ENCODE measurements at regions not wholly inside any gene's neighbourhood (a gene's known extent, or its start where the extent isn't known, plus 50 kb on each side); places are given as distances from the start of the nearest gene placed in this dataset.
"Not testable (repeated sequence)": the region's sequence is repeated elsewhere in the genome, so short reads cannot be mapped to it uniquely, and the experiment has no call there.

DNA sequence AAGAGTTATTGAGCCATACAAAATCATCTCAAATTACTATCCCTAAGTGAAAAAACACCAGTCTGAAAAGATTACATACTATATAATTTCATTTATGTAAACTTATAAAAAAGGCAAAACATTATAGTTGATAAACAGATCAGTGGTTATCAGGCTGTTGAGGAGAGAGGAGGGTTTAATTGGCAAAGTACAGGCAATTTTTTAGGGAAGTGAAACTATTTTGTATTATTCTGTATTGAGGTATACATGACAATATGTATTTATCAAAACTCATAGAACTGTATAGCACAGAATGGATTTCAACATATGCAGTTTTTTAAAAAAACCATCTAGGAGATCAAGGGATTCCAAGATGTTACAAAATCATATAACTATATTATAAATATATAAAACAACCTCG lies 403.7 kb downstream of the LTN1 start:
- Mint-ChIP-seq H3K4me1 (ENCODE audit: low read depth) (no peaks in the 10 kb centered on the region), H3K4me3 (no peak overlapping the region), H3K27me3 (ENCODE audit: low read depth) (no peaks in the 10 kb centered on the region), H3K9me3 (no peaks in the 10 kb centered on the region), H3K36me3 (ENCODE audit: low read depth) (no peaks in the 10 kb centered on the region), H3K27ac (no peak overlapping the region)
- CTCF ChIA-PET = no interaction called here
- DNase-seq = no peak
- intact Hi-C loops (cut with micrococcal nuclease) = no loop called here

DNA sequence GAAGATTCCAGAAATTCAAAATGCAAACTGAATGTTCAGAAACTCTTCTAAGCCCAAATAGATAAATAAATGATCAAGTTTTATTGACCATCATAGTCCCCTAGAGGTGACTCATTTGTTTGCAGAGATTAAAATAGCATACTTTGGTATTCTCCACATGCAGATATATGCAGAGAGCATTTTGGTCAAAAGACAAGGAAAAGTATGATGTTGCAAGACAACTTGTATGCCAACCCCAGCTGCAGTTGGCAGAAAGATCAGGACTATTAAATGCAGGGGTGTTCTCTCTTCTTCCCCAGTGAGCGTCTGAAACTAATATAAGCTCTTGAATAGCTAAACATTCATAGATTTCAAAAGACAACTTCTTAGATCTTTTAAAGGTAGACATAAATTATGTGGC lies 404.9 kb downstream of the LTN1 start:
- Mint-ChIP-seq H3K27me3 (ENCODE audit: low read depth) (no peaks in the 10 kb centered on the region), H3K36me3 (ENCODE audit: low read depth) (no peaks in the 10 kb centered on the region), H3K9me3 (no peaks in the 10 kb centered on the region), H3K4me3 (no peak overlapping the region), H3K27ac (no peak overlapping the region), H3K4me1 (ENCODE audit: low read depth) (no peaks in the 10 kb centered on the region)
- no peak for DNase-seq
- CTCF ChIA-PET = no interaction called here
- intact Hi-C loops (cut with micrococcal nuclease) = no loop called here

- Mint-ChIP-seq H3K4me1 (ENCODE audit: low read depth) (no peaks in the 10 kb centered on the region), H3K9me3 (no peaks in the 10 kb centered on the region), H3K4me3 (no peak overlapping the region), H3K27me3 (ENCODE audit: low read depth) (no peaks in the 10 kb centered on the region), H3K27ac (no peak overlapping the region), H3K36me3 (ENCODE audit: low read depth) (peaks cover 7% of the 10 kb centered on the region)
- intact Hi-C loops (cut with micrococcal nuclease) = no loop called here
- CTCF ChIA-PET = interaction anchor here (1.1 kb wide), 1 partner anchor 163 kb away, joined by 5 read pairs; no protein-coding TSS in a partner anchor
- DNase-seq = no peak
Measured at GRCh38 chr21:28581976-28582375, 410.7 kb downstream of the LTN1 start.

GRCh38 chr21:28581311-28581731 lies 411.4 kb downstream of the LTN1 start:
- H3K4me1 Mint-ChIP-seq (ENCODE audit: low read depth); DNase-seq; CTCF ChIA-PET; H3K9me3 Mint-ChIP-seq; intact Hi-C loops (cut with micrococcal nuclease); H3K27ac Mint-ChIP-seq; H3K27me3 Mint-ChIP-seq (ENCODE audit: low read depth); H3K4me3 Mint-ChIP-seq: not testable (repeated sequence)
- H3K36me3 Mint-ChIP-seq (ENCODE audit: low read depth) = peaks cover 10% of the 10 kb centered on the region

- no peak overlapping the region for H3K4me3 Mint-ChIP-seq
- H3K36me3 Mint-ChIP-seq (ENCODE audit: low read depth) = peaks cover 10% of the 10 kb centered on the region
- intact Hi-C loops (cut with micrococcal nuclease) = no loop called here
- H3K27me3 Mint-ChIP-seq (ENCODE audit: low read depth) = no peaks in the 10 kb centered on the region
- CTCF ChIA-PET = no interaction called here
- DNase-seq = no peak
- H3K4me1 Mint-ChIP-seq (ENCODE audit: low read depth) = no peaks in the 10 kb centered on the region
- H3K9me3 Mint-ChIP-seq = no peaks in the 10 kb centered on the region
- H3K27ac Mint-ChIP-seq = no peak overlapping the region
Measured at GRCh38 chr21:28580585-28580984, 412.1 kb downstream of the LTN1 start.

DNA sequence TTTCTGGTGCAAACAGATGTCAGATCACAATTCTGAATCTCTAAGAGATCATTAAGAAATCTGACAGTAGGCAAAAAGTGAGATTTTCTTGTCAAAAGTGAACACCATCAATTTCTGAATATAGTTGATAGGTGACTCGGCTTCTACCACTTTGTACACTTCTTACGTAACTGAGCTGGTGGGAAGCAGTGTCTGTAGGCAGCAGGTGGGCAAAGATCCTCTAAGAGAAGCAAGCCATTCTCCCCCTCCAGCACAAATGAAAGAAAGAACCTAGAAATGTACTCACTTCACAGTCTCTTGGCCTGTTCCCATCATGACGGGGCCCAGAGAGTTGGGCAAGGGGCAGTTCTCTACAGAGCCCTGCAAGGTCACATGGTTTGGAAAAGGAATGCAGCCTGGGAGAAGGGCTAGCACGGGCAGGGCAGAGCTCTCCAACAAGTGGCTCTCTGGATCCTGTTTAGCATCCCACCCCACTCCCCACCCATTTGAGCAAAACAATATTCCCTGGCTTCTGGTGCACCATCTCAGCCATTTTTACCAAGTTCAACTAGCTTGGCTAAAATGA lies 412.6 kb downstream of the LTN1 start:
- no peak overlapping the region for H3K27ac Mint-ChIP-seq
- DNase-seq = no peak
- no peaks in the 10 kb centered on the region for H3K27me3 Mint-ChIP-seq (ENCODE audit: low read depth)
- H3K4me1 Mint-ChIP-seq (ENCODE audit: low read depth) = no peaks in the 10 kb centered on the region
- intact Hi-C loops (cut with micrococcal nuclease) = no loop called here
- CTCF ChIA-PET = no interaction called here
- no peak overlapping the region for H3K4me3 Mint-ChIP-seq
- H3K36me3 Mint-ChIP-seq (ENCODE audit: low read depth) = peaks cover 10% of the 10 kb centered on the region
- H3K9me3 Mint-ChIP-seq = no peaks in the 10 kb centered on the region

DNA sequence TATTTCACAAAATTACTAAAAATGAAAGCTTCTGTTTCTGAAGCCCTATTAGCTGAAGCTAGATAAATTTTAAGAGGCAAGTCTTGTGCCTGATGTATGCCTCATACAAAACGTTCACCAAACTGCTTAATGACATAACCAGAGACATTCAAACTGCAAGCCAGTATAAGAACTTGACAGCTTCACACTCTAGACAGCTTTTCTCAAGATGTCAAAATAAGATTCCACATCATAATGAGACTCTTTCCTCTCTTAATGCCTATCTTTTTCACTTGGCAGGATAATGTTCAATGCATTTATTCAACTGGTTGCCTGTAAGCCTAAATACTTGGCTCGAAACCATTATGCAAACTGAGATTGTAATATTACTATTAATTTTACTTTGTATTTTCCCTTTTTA lies 424.0 kb downstream of the LTN1 start:
- H3K36me3 Mint-ChIP-seq (ENCODE audit: low read depth) = peaks cover 2% of the 10 kb centered on the region
- CTCF ChIA-PET = no interaction called here
- no peaks in the 10 kb centered on the region for H3K9me3 Mint-ChIP-seq
- no peak overlapping the region for H3K27ac Mint-ChIP-seq
- H3K4me1 Mint-ChIP-seq (ENCODE audit: low read depth) = no peaks in the 10 kb centered on the region
- no peaks in the 10 kb centered on the region for H3K27me3 Mint-ChIP-seq (ENCODE audit: low read depth)
- no peak overlapping the region for H3K4me3 Mint-ChIP-seq
- intact Hi-C loops (cut with micrococcal nuclease) = no loop called here
- DNase-seq = no peak

DNA sequence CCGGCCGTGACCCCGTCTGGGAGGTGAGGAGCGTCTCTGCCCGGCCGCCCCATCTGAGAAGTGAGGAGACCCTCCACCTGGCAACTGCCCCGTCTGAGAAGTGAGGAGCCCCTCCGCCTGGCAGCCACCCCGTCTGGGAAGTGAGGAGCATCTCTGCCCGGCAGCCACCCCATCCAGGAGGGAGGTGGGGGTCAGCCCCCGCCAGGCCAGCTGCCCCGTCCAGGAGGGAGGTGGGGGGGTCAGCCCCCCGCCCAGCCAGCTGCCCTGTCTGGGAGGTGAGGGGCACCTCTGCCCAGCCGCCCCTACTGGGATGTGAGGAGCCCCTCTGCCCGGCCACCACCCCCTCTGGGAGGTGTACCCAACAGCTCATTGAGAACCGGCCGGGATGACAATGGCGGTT lies 428.7 kb downstream of the LTN1 start:
- DNase-seq; intact Hi-C loops (cut with micrococcal nuclease); H3K27ac Mint-ChIP-seq; H3K27me3 Mint-ChIP-seq (ENCODE audit: low read depth); H3K36me3 Mint-ChIP-seq (ENCODE audit: low read depth); H3K9me3 Mint-ChIP-seq; CTCF ChIA-PET; H3K4me3 Mint-ChIP-seq: not testable (repeated sequence)
- H3K4me1 Mint-ChIP-seq (ENCODE audit: low read depth) = peaks cover 16% of the 10 kb centered on the region

- Mint-ChIP-seq H3K27ac (no peak overlapping the region), H3K36me3 (ENCODE audit: low read depth) (peaks cover 5% of the 10 kb centered on the region), H3K9me3 (peaks cover 2% of the 10 kb centered on the region), H3K4me1 (ENCODE audit: low read depth) (peaks cover 16% of the 10 kb centered on the region), H3K27me3 (ENCODE audit: low read depth) (no peaks in the 10 kb centered on the region), H3K4me3 (no peak overlapping the region)
- no peak for DNase-seq
- CTCF ChIA-PET = no interaction called here
- intact Hi-C loops (cut with micrococcal nuclease) = no loop called here
Measured at GRCh38 chr21:28561772-28562171, 430.9 kb downstream of the LTN1 start.

DNA sequence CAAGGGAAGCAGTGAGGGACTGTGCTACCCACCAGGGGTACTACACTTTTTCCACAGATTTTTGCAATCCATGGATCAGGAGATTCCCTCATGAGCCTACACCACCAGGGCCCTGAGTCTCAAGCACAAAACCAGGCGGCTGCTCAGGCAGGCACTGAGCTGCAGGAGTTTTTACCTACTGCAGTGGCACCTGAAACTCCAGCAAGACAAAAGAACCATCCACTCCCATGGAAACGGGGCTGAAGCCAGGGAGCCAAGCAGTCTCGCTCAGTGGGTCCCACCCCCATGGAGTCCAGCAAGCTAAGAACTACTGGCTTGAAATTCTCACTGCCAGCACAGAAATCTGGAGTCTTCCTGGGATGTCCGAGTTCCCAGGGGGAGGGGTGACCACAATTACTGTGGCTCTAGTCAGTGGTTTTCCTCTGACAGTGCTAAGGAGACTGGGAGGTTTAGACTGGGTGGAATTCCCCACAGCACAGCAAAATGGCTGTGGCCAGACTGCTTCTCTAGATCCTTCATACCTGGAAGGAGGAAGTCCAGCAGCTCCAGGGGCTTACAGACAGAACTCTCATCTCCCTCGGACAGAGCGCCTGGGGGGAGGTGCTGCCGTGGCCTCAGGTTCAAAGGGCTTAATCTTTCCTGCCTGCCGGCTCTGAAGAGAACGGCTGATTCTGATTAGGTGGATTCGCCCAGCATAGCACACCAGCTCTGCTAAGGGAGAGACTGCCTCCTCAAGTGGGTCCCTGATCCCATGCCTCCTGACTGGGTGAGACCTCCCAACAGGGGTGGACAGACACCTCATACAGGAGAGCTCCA lies 437.8 kb downstream of the LTN1 start:
- Mint-ChIP-seq H3K27me3 (ENCODE audit: low read depth) (no peaks in the 10 kb centered on the region), H3K4me3 (no peak overlapping the region), H3K36me3 (ENCODE audit: low read depth) (no peaks in the 10 kb centered on the region), H3K27ac (no peak overlapping the region), H3K9me3 (peaks cover 2% of the 10 kb centered on the region), H3K4me1 (ENCODE audit: low read depth) (no peaks in the 10 kb centered on the region)
- intact Hi-C loops (cut with micrococcal nuclease) = no loop called here
- CTCF ChIA-PET = interaction anchor here (0.7 to 1.3 kb wide), 2 partner anchors 191 to 375 kb away, joined by 3 read pairs; no protein-coding TSS in a partner anchor
- DNase-seq = no peak

- DNase-seq = no peak
- no peak overlapping the region for H3K4me3 Mint-ChIP-seq
- H3K9me3 Mint-ChIP-seq = no peaks in the 10 kb centered on the region
- H3K27ac Mint-ChIP-seq = no peak overlapping the region
- CTCF ChIA-PET = no interaction called here
- no peaks in the 10 kb centered on the region for H3K4me1 Mint-ChIP-seq (ENCODE audit: low read depth)
- no peaks in the 10 kb centered on the region for H3K27me3 Mint-ChIP-seq (ENCODE audit: low read depth)
- no peaks in the 10 kb centered on the region for H3K36me3 Mint-ChIP-seq (ENCODE audit: low read depth)
- intact Hi-C loops (cut with micrococcal nuclease) = no loop called here
Measured at GRCh38 chr21:28550057-28550825, 442.4 kb downstream of the LTN1 start.

- no peaks in the 10 kb centered on the region for H3K36me3 Mint-ChIP-seq (ENCODE audit: low read depth)
- H3K27me3 Mint-ChIP-seq (ENCODE audit: low read depth) = no peaks in the 10 kb centered on the region
- H3K27ac Mint-ChIP-seq = no peak overlapping the region
- CTCF ChIA-PET = no interaction called here
- intact Hi-C loops (cut with micrococcal nuclease) = no loop called here
- no peaks in the 10 kb centered on the region for H3K9me3 Mint-ChIP-seq
- no peaks in the 10 kb centered on the region for H3K4me1 Mint-ChIP-seq (ENCODE audit: low read depth)
- no peak overlapping the region for H3K4me3 Mint-ChIP-seq
- DNase-seq = no peak
Measured at GRCh38 chr21:28548291-28548690, 444.4 kb downstream of the LTN1 start.

DNA sequence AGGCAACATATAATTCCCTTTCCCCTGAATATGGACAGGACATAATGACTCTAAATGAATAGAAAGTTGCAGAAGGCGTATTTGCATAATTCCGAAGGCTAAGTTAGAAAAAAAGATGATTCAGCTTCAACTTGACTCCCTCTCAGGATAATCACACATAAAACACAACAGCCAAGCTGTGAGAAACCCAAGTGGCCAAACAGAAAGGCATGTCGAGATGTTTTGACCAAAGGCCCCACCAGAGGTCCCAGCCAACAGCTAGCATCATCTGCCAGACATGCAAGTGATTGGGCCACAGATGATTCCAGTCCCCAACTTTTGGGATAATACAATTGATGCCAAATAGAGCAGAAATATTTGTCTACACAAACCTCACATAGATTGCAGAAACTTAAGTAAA lies 444.9 kb downstream of the LTN1 start:
- Mint-ChIP-seq H3K4me1 (ENCODE audit: low read depth) (no peaks in the 10 kb centered on the region), H3K36me3 (ENCODE audit: low read depth) (no peaks in the 10 kb centered on the region), H3K4me3 (no peak overlapping the region), H3K27me3 (ENCODE audit: low read depth) (no peaks in the 10 kb centered on the region), H3K27ac (no peak overlapping the region), H3K9me3 (no peaks in the 10 kb centered on the region)
- no peak for DNase-seq
- CTCF ChIA-PET = no interaction called here
- intact Hi-C loops (cut with micrococcal nuclease) = no loop called here

All from activated naive CD4-positive, alpha-beta T cell treated with anti-CD3 and anti-CD28 coated beads for 36 hours (primary cell).